ENCODE measurements at regions not wholly inside any gene's neighbourhood (a gene's known extent, or its start where the extent isn't known, plus 50 kb on each side); places are given as distances from the start of the nearest gene placed in this dataset.

- Histone ChIP-seq H3K27me3 (replicated peaks; ENCODE audit: insufficient read depth) (no peaks in the 10 kb centered on the region), H3K4me2 (ENCODE audit: unreplicated experiment) (no peak overlapping the region), H3K79me2 (ENCODE audit: insufficient read depth) (no peaks in the 10 kb centered on the region), H3K4me1 (ENCODE audit: insufficient read depth) (no peaks in the 10 kb centered on the region), H3K9me3 (ENCODE audit: low read depth) (no peaks in the 10 kb centered on the region), H3K4me3 (no peak overlapping the region), H2AFZ (no peak overlapping the region), H3K27ac (no peak overlapping the region), H3K9ac (no peak overlapping the region), H3K9me2 (ENCODE audit: insufficient read depth) (no peaks in the 10 kb centered on the region), H4K20me1 (ENCODE audit: insufficient read depth) (no peaks in the 10 kb centered on the region), H3K36me3 (ENCODE audit: low read depth) (no peaks in the 10 kb centered on the region), H3F3A (ENCODE audit: insufficient read depth) (no peaks in the 10 kb centered on the region)
- in situ Hi-C loops (cut with MboI): no loop called here
- WGBS, 2 experiments (ENCODE audit: low coverage in 1 of 2, low lambda C conversion rate in 2 of 2, missing lambda C conversion rate in 2 of 2): 12 to 13% methylated on average over 3 of the region's 3 CpGs
- no peak for DNase-seq
- TF ChIP-seq EZH2phosphoT487 (IDR thresholded peaks at IDR 0.05; ENCODE audit: insufficient read depth, low read depth): no peak
- TF ChIP-seq EZH2 (IDR thresholded peaks at IDR 0.05; ENCODE audit: insufficient read depth, poor library complexity, severe bottlenecking): no peak
Observed at GRCh38 chr3:53970661-53971060, 79.0 kb upstream of the SELENOK start.

GRCh38 chr3:53969086-53969485 is 77.4 kb upstream of the SELENOK start:
- Histone ChIP-seq H3K79me2 (ENCODE audit: insufficient read depth) (no peaks in the 10 kb centered on the region), H3K9me3 (ENCODE audit: low read depth) (no peaks in the 10 kb centered on the region), H4K20me1 (ENCODE audit: insufficient read depth) (no peaks in the 10 kb centered on the region), H3K27me3 (replicated peaks; ENCODE audit: insufficient read depth) (no peaks in the 10 kb centered on the region), H2AFZ (no peak overlapping the region), H3K4me3 (no peak overlapping the region), H3K9me2 (ENCODE audit: insufficient read depth) (no peaks in the 10 kb centered on the region), H3K27ac (no peak overlapping the region), H3K4me2 (ENCODE audit: unreplicated experiment) (no peak overlapping the region), H3F3A (ENCODE audit: insufficient read depth) (no peaks in the 10 kb centered on the region), H3K4me1 (ENCODE audit: insufficient read depth) (no peaks in the 10 kb centered on the region), H3K9ac (no peak overlapping the region), H3K36me3 (ENCODE audit: low read depth) (no peaks in the 10 kb centered on the region)
- 36 to 40% methylated on average over 7 of the region's 7 CpGs for WGBS, 2 experiments (ENCODE audit: low coverage in 1 of 2, low lambda C conversion rate in 2 of 2, missing lambda C conversion rate in 2 of 2)
- TF ChIP-seq EZH2 (IDR thresholded peaks at IDR 0.05; ENCODE audit: insufficient read depth, poor library complexity, severe bottlenecking): no peak
- TF ChIP-seq EZH2phosphoT487 (IDR thresholded peaks at IDR 0.05; ENCODE audit: insufficient read depth, low read depth): no peak
- in situ Hi-C loops (cut with MboI): no loop called here
- no peak for DNase-seq

- Histone ChIP-seq H3K36me3 (ENCODE audit: low read depth) (no peaks in the 10 kb centered on the region), H4K20me1 (ENCODE audit: insufficient read depth) (no peaks in the 10 kb centered on the region), H3K4me1 (ENCODE audit: insufficient read depth) (no peaks in the 10 kb centered on the region), H3K4me3 (no peak overlapping the region), H3K9me3 (ENCODE audit: low read depth) (no peaks in the 10 kb centered on the region), H3K9ac (no peak overlapping the region), H3K79me2 (ENCODE audit: insufficient read depth) (no peaks in the 10 kb centered on the region), H3K9me2 (ENCODE audit: insufficient read depth) (no peaks in the 10 kb centered on the region), H3K27ac (no peak overlapping the region), H3K27me3 (replicated peaks; ENCODE audit: insufficient read depth) (no peaks in the 10 kb centered on the region), H2AFZ (no peak overlapping the region), H3K4me2 (ENCODE audit: unreplicated experiment) (no peak overlapping the region), H3F3A (ENCODE audit: insufficient read depth) (no peaks in the 10 kb centered on the region)
- TF ChIP-seq EZH2phosphoT487 (IDR thresholded peaks at IDR 0.05; ENCODE audit: insufficient read depth, low read depth) (no peak), EZH2 (IDR thresholded peaks at IDR 0.05; ENCODE audit: insufficient read depth, poor library complexity, severe bottlenecking) (no peak)
- 0 to 7% methylated on average over 1 of the region's 1 CpG for WGBS, 2 experiments (ENCODE audit: low coverage in 1 of 2, low lambda C conversion rate in 2 of 2, missing lambda C conversion rate in 2 of 2)
- DNase-seq: no peak
- in situ Hi-C loops (cut with MboI): no loop called here
Observed at GRCh38 chr3:53965291-53965690, 73.6 kb upstream of the SELENOK start.

GRCh38 chr3:53957831-53958230 is 66.2 kb upstream of the SELENOK start:
- no peaks in the 10 kb centered on the region for H3K9me2 ChIP-seq (ENCODE audit: insufficient read depth)
- no peak overlapping the region for H3K27ac ChIP-seq
- H3F3A ChIP-seq (ENCODE audit: insufficient read depth): no peaks in the 10 kb centered on the region
- no peaks in the 10 kb centered on the region for H3K79me2 ChIP-seq (ENCODE audit: insufficient read depth)
- H3K4me1 ChIP-seq (ENCODE audit: insufficient read depth): no peaks in the 10 kb centered on the region
- no peak overlapping the region for H3K4me2 ChIP-seq (ENCODE audit: unreplicated experiment)
- H3K27me3 ChIP-seq (replicated peaks; ENCODE audit: insufficient read depth): no peaks in the 10 kb centered on the region
- DNase-seq: no peak
- H2AFZ ChIP-seq: no peak overlapping the region
- no peak overlapping the region for H3K9ac ChIP-seq
- TF ChIP-seq EZH2 (IDR thresholded peaks at IDR 0.05; ENCODE audit: insufficient read depth, poor library complexity, severe bottlenecking) (no peak), EZH2phosphoT487 (IDR thresholded peaks at IDR 0.05; ENCODE audit: insufficient read depth, low read depth) (no peak)
- H3K4me3 ChIP-seq: no peak overlapping the region
- H3K36me3 ChIP-seq (ENCODE audit: low read depth): no peaks in the 10 kb centered on the region
- in situ Hi-C loops (cut with MboI): no loop called here
- WGBS, 2 experiments (ENCODE audit: low coverage in 1 of 2, low lambda C conversion rate in 2 of 2, missing lambda C conversion rate in 2 of 2): 71 to 72% methylated on average over 10 of the region's 10 CpGs
- H4K20me1 ChIP-seq (ENCODE audit: insufficient read depth): no peaks in the 10 kb centered on the region
- no peaks in the 10 kb centered on the region for H3K9me3 ChIP-seq (ENCODE audit: low read depth)

GRCh38 chr3:53956586-53956985 is 64.9 kb upstream of the SELENOK start:
- Histone ChIP-seq H3K36me3 (ENCODE audit: low read depth) (no peaks in the 10 kb centered on the region), H3K4me1 (ENCODE audit: insufficient read depth) (no peaks in the 10 kb centered on the region), H3K27ac (no peak overlapping the region), H4K20me1 (ENCODE audit: insufficient read depth) (no peaks in the 10 kb centered on the region), H3K79me2 (ENCODE audit: insufficient read depth) (no peaks in the 10 kb centered on the region), H3K27me3 (replicated peaks; ENCODE audit: insufficient read depth) (no peaks in the 10 kb centered on the region), H3K9me3 (ENCODE audit: low read depth) (no peaks in the 10 kb centered on the region), H3K4me2 (ENCODE audit: unreplicated experiment) (no peak overlapping the region), H3K9ac (no peak overlapping the region), H3K4me3 (no peak overlapping the region), H3K9me2 (ENCODE audit: insufficient read depth) (no peaks in the 10 kb centered on the region), H2AFZ (no peak overlapping the region), H3F3A (ENCODE audit: insufficient read depth) (no peaks in the 10 kb centered on the region)
- TF ChIP-seq EZH2phosphoT487 (IDR thresholded peaks at IDR 0.05; ENCODE audit: insufficient read depth, low read depth) (no peak), EZH2 (IDR thresholded peaks at IDR 0.05; ENCODE audit: insufficient read depth, poor library complexity, severe bottlenecking) (no peak)
- in situ Hi-C loops (cut with MboI): no loop called here
- no peak for DNase-seq
- 56 to 57% methylated on average over 6 of the region's 6 CpGs for WGBS, 2 experiments (ENCODE audit: low coverage in 1 of 2, low lambda C conversion rate in 2 of 2, missing lambda C conversion rate in 2 of 2)

Data from GM23248 (cell line).